HEK293 (cell line): ENCODE measurements at regions not wholly inside any gene's neighbourhood (a gene's known extent, or its start where the extent isn't known, plus 50 kb on each side); places are given as distances from the start of the nearest gene placed in this dataset.

Experiments used
- CTCF ChIA-PET: fragments of 350-600 bp; formaldehyde crosslinking; extraction: SDS; loops from one replicate; lab custom pipeline; 2021; ENCODE audit warnings: antibody characterized with exemption; lab: Yijun Ruan, JAX
- POLR2A ChIA-PET: fragments of 300-600 bp; formaldehyde crosslinking; extraction: SDS; loops from one replicate; lab custom pipeline; 2020; ENCODE audit warnings: antibody characterized with exemption, inconsistent platforms; lab: Yijun Ruan, JAX
- H3K27ac ChIP-seq: fragments of 200-500 bp; sonication (Bioruptor generic); 2 replicates; pipeline ENCODE4 v1.5.1; 2014; ENCODE audit warnings: low read depth, low read length, control low read depth, inconsistent platforms; ENCODE audit errors: extremely low read depth
- H3K36me3 ChIP-seq, 2 experiments: fragments of 200-500 bp in 1 of 2; sonication (Bioruptor generic) in 1 of 2; 1 replicate in 1 of 2; 2 replicates in 1 of 2; pipeline ENCODE4 v1.5.1; 2014 to 2017; ENCODE audit warnings: inconsistent platforms in 2 of 2, low read length in 2 of 2; ENCODE audit not compliant: control insufficient read depth in 2 of 2, insufficient read depth in 1 of 2
- H3K4me1 ChIP-seq: fragments of 200-500 bp; sonication (Bioruptor generic); 2 replicates; pipeline ENCODE4 v1.5.1; 2014; ENCODE audit warnings: mild to moderate bottlenecking, low read length, inconsistent platforms; ENCODE audit not compliant: control insufficient read depth, insufficient read depth
- H3K4me3 ChIP-seq: 2 replicates; pipeline ENCODE4 v1.5.1; 2011; ENCODE audit warnings: low read depth, mild to moderate bottlenecking, control low read depth, low read length, moderate library complexity
- H3K9me3 ChIP-seq: fragments of 200-500 bp; sonication (Bioruptor generic); 2 replicates; pipeline ENCODE4 v1.5.1; 2014; ENCODE audit warnings: low read depth, low read length, inconsistent platforms; ENCODE audit not compliant: control insufficient read depth, insufficient read depth
- CTCF ChIP-seq: fragments of 450-650 bp; formaldehyde crosslinking; IDR thresholded peaks from 2 replicates; pipeline ENCODE4 v1.5.1; 2016; ENCODE audit warnings: missing biosample characterization, missing genetic modification characterization
- EGR2 ChIP-seq: fragments of 450-650 bp; formaldehyde crosslinking; IDR thresholded peaks from 2 replicates; pipeline ENCODE4 v1.5.1; 2016; ENCODE audit warnings: low read depth, missing biosample characterization, missing genetic modification characterization
- ELK4 ChIP-seq: IDR thresholded peaks from 2 replicates; pipeline ENCODE4 v1.6.1; 2011; ENCODE audit warnings: mild to moderate bottlenecking, low read depth, low read length, borderline replicate concordance
- GLI4 ChIP-seq: fragments of 450-650 bp; formaldehyde crosslinking; IDR thresholded peaks from 2 replicates; pipeline ENCODE4 v1.5.1; 2016; ENCODE audit warnings: missing biosample characterization, missing genetic modification characterization
- HIC1 ChIP-seq: fragments of 450-650 bp; formaldehyde crosslinking; IDR thresholded peaks from 2 replicates; pipeline ENCODE4 v1.5.1; 2016; ENCODE audit warnings: missing biosample characterization, missing genetic modification characterization
- SP7 ChIP-seq: fragments of 450-650 bp; formaldehyde crosslinking; IDR thresholded peaks from 2 replicates; pipeline ENCODE4 v1.5.1; 2016; ENCODE audit warnings: missing biosample characterization, missing genetic modification characterization
- YY1 ChIP-seq: fragments of 450-650 bp; formaldehyde crosslinking; IDR thresholded peaks from 2 replicates; pipeline ENCODE4 v1.5.1; 2018; ENCODE audit warnings: missing biosample characterization, missing genetic modification characterization
- YY2 ChIP-seq: fragments of 450-650 bp; formaldehyde crosslinking; IDR thresholded peaks from 2 replicates; pipeline ENCODE4 v1.5.1; 2016; ENCODE audit warnings: missing biosample characterization, missing genetic modification characterization
- ZFHX2 ChIP-seq: fragments of 450-650 bp; formaldehyde crosslinking; conservative IDR thresholded peaks from 2 replicates; pipeline ENCODE4 v1.5.1; 2016; ENCODE audit warnings: missing biosample characterization, missing genetic modification characterization
- ZNF157 ChIP-seq: fragments of 450-650 bp; formaldehyde crosslinking; IDR thresholded peaks from 2 replicates; pipeline ENCODE4 v1.5.1; 2016; ENCODE audit warnings: missing biosample characterization, missing genetic modification characterization
- ZNF19 ChIP-seq: fragments of 450-650 bp; formaldehyde crosslinking; IDR thresholded peaks from 2 replicates; pipeline ENCODE4; 2016; ENCODE audit warnings: missing biosample characterization, missing genetic modification characterization, low read depth
- ZNF211 ChIP-seq: fragments of 450-650 bp; formaldehyde crosslinking; IDR thresholded peaks from 2 replicates; pipeline ENCODE4 v1.5.1; 2016; ENCODE audit warnings: low read depth, missing biosample characterization, missing genetic modification characterization
- ZNF221 ChIP-seq: fragments of 450-650 bp; formaldehyde crosslinking; IDR thresholded peaks from 2 replicates; pipeline ENCODE4 v1.5.1; 2017; ENCODE audit warnings: missing biosample characterization, missing genetic modification characterization, borderline replicate concordance
- ZNF37A ChIP-seq: fragments of 450-650 bp; IDR thresholded peaks from 2 replicates; pipeline ENCODE4 v1.5.1; 2018; ENCODE audit warnings: missing biosample characterization, missing genetic modification characterization
- ZNF423 ChIP-seq: fragments of 450-650 bp; formaldehyde crosslinking; IDR thresholded peaks from 2 replicates; pipeline ENCODE4 v1.5.1; 2016; ENCODE audit warnings: missing biosample characterization, missing genetic modification characterization
- ZNF580 ChIP-seq: fragments of 450-650 bp; formaldehyde crosslinking; IDR thresholded peaks from 2 replicates; pipeline ENCODE4 v1.5.1; 2016; ENCODE audit warnings: missing biosample characterization, missing genetic modification characterization
- ZNF664 ChIP-seq: fragments of 450-650 bp; formaldehyde crosslinking; IDR thresholded peaks from 2 replicates; pipeline ENCODE4 v1.5.1; 2016; ENCODE audit warnings: missing biosample characterization, missing genetic modification characterization
- ZNF704 ChIP-seq: fragments of 450-650 bp; formaldehyde crosslinking; IDR thresholded peaks from 2 replicates; pipeline ENCODE4 v1.5.1; 2016; ENCODE audit warnings: missing biosample characterization, missing genetic modification characterization
- ZNF777 ChIP-seq: fragments of 450-650 bp; formaldehyde crosslinking; IDR thresholded peaks from 2 replicates; pipeline ENCODE4 v1.5.1; 2017; ENCODE audit warnings: missing biosample characterization, missing genetic modification characterization, borderline replicate concordance

GRCh38 chr9:111158363-111158762 is 120.1 kb upstream of the LPAR1 start (continued):
- no peak for TF ChIP-seq CTCF
- TF ChIP-seq ZNF423 (tag by site-specific recombination), result no peak
- no peak for TF ChIP-seq ZNF777 (tag by site-specific recombination)

GRCh38 chr9:111154081-111154562 is 115.9 kb upstream of the LPAR1 start:
- Histone ChIP-seq H3K9me3 (no peaks in the 10 kb centered on the region), H3K4me3 (no peak overlapping the region), H3K36me3 (no peaks in the 10 kb centered on the region), H3K27ac (no peak overlapping the region), H3K4me1 (no peaks in the 10 kb centered on the region)
- TF ChIP-seq ZNF580 (tag by site-specific recombination) (no peak), GLI4 (no peak), ZNF37A (tag by site-specific recombination) (no peak), ZNF211 (tag by site-specific recombination) (no peak), ZNF664 (tag by site-specific recombination) (no peak), YY1 (no peak), YY2 (tag by site-specific recombination) (no peak), ELK4 (no peak), ZNF19 (no peak), HIC1 (tag by site-specific recombination) (no peak), SP7 (no peak), ZNF704 (tag by site-specific recombination) (no peak), ZNF157 (tag by site-specific recombination) (no peak), ZNF221 (tag by site-specific recombination) (no peak)
- CTCF ChIA-PET, result no interaction called here
- POLR2A ChIA-PET, result no interaction called here

- Histone ChIP-seq H3K4me3 (no peak overlapping the region), H3K9me3 (no peaks in the 10 kb centered on the region), H3K4me1 (no peaks in the 10 kb centered on the region), H3K36me3 (no peaks in the 10 kb centered on the region), H3K27ac (no peak overlapping the region)
- CTCF ChIA-PET, result no interaction called here
- TF ChIP-seq ZFHX2 (tag by site-specific recombination) (peak; percentile 60), EGR2 (tag by site-specific recombination) (peak; percentile 64; the same call in 1 of the 2 replicates), ZNF423 (tag by site-specific recombination) (no peak)
- POLR2A ChIA-PET, result no interaction called here
Observed at GRCh38 chr9:111152614-111153406, 114.5 kb upstream of the LPAR1 start.
